Right lobe of liver (tissue), 6 donors: ENCODE measurements at regions not wholly inside any gene's neighbourhood (a gene's known extent, or its start where the extent isn't known, plus 50 kb on each side); places are given as distances from the start of the nearest gene placed in this dataset.

Experiments used
- ATAC-seq, 4 donors: fragments of 200-7000 bp; cut with Tn5 transposase; one replicate each; pipeline ENCODE4 v1.9.1; 2020; ENCODE audit warnings: mild to moderate bottlenecking in 4 of 4, moderate library complexity in 4 of 4
- DNase-seq, 3 donors: peaks; one replicate each; pipeline ENCODE4 v3.0.0-alpha.2; 2020
- H3K27ac ChIP-seq, 3 donors: fragments of 200-600 bp; one replicate each; pipeline ENCODE4 v1.8.0; 2022
- H3K27me3 ChIP-seq, 2 donors: fragments of 200-600 bp; one replicate each; pipeline ENCODE4 v1.8.0; 2022
- H3K36me3 ChIP-seq, 4 donors: fragments of 200-600 bp; sonication (generic) in 1 of 4; one replicate each; pipeline versions ENCODE4 v1.5.1 to v1.8.0; 2017 to 2022; ENCODE audit warnings: control low read depth in 1 of 4
- H3K4me1 ChIP-seq, 4 donors: fragments of 200-600 bp; sonication (generic) in 1 of 4; one replicate each; pipeline versions ENCODE4 v1.5.1 to v1.8.0; 2017 to 2022; ENCODE audit warnings: control low read depth in 1 of 4
- H3K4me3 ChIP-seq, 3 donors: fragments of 200-600 bp; one replicate each; pipeline ENCODE4 v1.8.0; 2022
- H3K9me3 ChIP-seq, 4 donors: fragments of 200-600 bp; sonication (generic) in 1 of 4; one replicate each; pipeline versions ENCODE4 v1.5.1 to v1.8.0; 2017 to 2022; ENCODE audit warnings: control low read depth in 1 of 4
- POLR2A ChIP-seq: fragments of 450-650 bp; IDR thresholded peaks from one replicate; pipeline ENCODE4 v1.6.1; 2017; ENCODE audit warnings: antibody characterized with exemption, mild to moderate bottlenecking
- WGBS: methylation state at CpG from one replicate; pipeline ENCODE4 v1.1.6; 2018; ENCODE audit warnings: low coverage, low lambda C conversion rate; ENCODE audit not compliant: insufficient coverage; ENCODE audit errors: missing lambda C conversion rate; 5-methylcytosine and 5-hydroxymethylcytosine counted together
- intact Hi-C, 2 donors: fragments of 100-400 bp; cut with DNase I; formaldehyde crosslinking; loops; one replicate each; pipeline versions ENCODE4 v1.11.2 to v1.14.1; 2022
- TF ChIP-seq, protein P1 (sequence below), 4 donors: fragments of 200-600 bp in 3 of 4; fragments of 450-650 bp in 1 of 4; IDR thresholded peaks; one replicate each; pipeline versions ENCODE4 v1.5.1 to v1.8.0; 2016 to 2022; ENCODE audit warnings: antibody characterized with exemption in 4 of 4, mild to moderate bottlenecking in 2 of 4
- donor health status: DM: no; HTN: yes; CAD: no.
- donor health status: DM: no; HTN: no; CAD: no.
- donor health status: DM: no; HTN: no; CAD: no.
- donor health status: DM: no; HTN: yes; CAD: no.
- donor health status: DM: no; HTN: yes; CAD: no.

DNA sequence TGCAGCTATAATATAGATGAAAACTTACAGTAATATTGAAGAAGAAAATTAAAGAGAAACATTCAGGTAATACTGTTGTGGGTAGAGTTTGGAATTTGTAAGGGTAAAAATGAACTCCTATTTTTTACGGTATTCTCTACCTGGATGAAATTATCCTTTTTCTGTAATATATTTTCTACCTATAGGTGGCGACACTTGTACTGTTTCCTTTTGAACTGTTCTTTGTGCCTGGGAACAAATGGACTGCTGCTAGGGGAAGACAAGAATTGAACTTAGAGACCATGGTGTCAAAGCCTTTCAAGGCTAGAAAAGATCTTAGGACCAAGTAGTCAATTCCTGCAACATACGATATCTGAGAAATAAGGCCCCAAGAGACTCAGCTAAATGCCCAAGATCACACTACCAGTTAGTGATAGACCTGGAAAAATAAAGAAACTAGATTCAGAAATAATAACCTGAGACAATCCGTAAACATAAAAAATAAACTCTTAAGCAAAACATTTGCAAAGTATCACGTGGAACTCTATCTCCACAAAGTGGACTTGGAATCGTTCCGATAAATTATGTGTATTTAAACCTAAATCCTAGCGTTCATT lies 383.8 kb downstream of the TFAP2A start:
- H3K27ac ChIP-seq: no peak overlapping the region
- DNase-seq (no peak), ATAC-seq (no peak)
- TF ChIP-seq POLR2A: no peak
- TF ChIP-seq, protein P1, sequence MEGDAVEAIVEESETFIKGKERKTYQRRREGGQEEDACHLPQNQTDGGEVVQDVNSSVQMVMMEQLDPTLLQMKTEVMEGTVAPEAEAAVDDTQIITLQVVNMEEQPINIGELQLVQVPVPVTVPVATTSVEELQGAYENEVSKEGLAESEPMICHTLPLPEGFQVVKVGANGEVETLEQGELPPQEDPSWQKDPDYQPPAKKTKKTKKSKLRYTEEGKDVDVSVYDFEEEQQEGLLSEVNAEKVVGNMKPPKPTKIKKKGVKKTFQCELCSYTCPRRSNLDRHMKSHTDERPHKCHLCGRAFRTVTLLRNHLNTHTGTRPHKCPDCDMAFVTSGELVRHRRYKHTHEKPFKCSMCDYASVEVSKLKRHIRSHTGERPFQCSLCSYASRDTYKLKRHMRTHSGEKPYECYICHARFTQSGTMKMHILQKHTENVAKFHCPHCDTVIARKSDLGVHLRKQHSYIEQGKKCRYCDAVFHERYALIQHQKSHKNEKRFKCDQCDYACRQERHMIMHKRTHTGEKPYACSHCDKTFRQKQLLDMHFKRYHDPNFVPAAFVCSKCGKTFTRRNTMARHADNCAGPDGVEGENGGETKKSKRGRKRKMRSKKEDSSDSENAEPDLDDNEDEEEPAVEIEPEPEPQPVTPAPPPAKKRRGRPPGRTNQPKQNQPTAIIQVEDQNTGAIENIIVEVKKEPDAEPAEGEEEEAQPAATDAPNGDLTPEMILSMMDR (IDR thresholded peaks at IDR 0.05): peak; percentile 43 to 56 (median 50)
- H3K36me3 ChIP-seq: no peaks in the 10 kb centered on the region
- intact Hi-C loops: no loop called here
- peaks cover 0 to 23% (median 4%) of the 10 kb centered on the region in 4 donors for H3K4me1 ChIP-seq
- WGBS: 73% methylated on average over 8 of the region's 8 CpGs
- no peak overlapping the region for H3K4me3 ChIP-seq
- H3K9me3 ChIP-seq: no peaks in the 10 kb centered on the region
- no peaks in the 10 kb centered on the region for H3K27me3 ChIP-seq

DNA sequence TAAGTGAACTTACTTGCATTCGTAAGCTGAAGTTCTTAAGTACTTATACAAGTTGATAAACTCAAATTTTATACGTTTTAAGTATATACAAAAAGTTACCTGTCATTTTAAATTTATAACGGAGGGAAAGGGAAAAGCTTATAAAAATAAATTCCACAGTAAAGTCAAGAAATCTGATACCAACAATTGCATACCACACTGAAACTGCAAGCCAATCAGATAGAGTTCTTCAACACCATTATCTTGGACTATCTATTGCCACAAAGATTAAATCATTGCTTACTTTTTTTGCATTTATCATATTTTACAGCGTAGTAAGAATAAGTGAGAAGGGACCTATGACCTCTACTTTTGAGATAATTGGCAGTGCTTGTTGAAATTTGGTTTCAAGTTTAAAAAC lies 386.7 kb downstream of the TFAP2A start:
- no peak overlapping the region for H3K4me3 ChIP-seq
- no peak overlapping the region for H3K27ac ChIP-seq
- no peaks in the 10 kb centered on the region for H3K36me3 ChIP-seq
- peaks cover 0 to 14% (median 4%) of the 10 kb centered on the region in 4 donors for H3K4me1 ChIP-seq
- DNase-seq (no peak), ATAC-seq (no peak)
- no peak for TF ChIP-seq POLR2A
- TF ChIP-seq, protein P1 (IDR thresholded peaks at IDR 0.05): no peak
- 65% methylated on average over 4 of the region's 4 CpGs for WGBS
- no peaks in the 10 kb centered on the region for H3K9me3 ChIP-seq
- no peaks in the 10 kb centered on the region for H3K27me3 ChIP-seq
- intact Hi-C loops: no loop called here

DNA sequence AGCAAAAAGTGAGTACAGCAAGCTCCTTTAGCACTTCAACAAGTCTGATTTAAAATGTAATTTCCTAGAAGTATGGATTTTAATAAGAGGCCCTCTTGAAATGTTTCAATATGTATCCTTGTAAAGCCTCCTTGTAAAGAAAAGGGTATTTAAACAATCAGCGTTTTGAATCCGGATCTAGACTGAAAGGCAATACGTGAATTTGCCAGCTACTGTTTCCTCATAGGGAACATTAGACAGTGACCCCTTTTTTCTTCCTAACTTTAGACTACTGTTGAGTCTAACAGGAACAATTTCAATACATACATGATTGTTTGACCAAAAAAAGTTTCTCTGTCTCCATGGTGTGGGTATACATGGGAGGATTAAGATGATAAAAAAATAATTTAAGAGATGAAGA lies 395.0 kb downstream of the TFAP2A start:
- H3K36me3 ChIP-seq: no peaks in the 10 kb centered on the region
- no peak overlapping the region for H3K4me3 ChIP-seq
- intact Hi-C loops: no loop called here
- DNase-seq: no peak
- no peak for TF ChIP-seq POLR2A
- TF ChIP-seq, protein P1 (IDR thresholded peaks at IDR 0.05): no peak
- no peaks in the 10 kb centered on the region for H3K4me1 ChIP-seq
- ATAC-seq: no peak
- H3K27ac ChIP-seq: no peak overlapping the region
- H3K9me3 ChIP-seq: no peaks in the 10 kb centered on the region
- H3K27me3 ChIP-seq: no peaks in the 10 kb centered on the region
- WGBS: 67% methylated on average over 3 of the region's 3 CpGs

DNA sequence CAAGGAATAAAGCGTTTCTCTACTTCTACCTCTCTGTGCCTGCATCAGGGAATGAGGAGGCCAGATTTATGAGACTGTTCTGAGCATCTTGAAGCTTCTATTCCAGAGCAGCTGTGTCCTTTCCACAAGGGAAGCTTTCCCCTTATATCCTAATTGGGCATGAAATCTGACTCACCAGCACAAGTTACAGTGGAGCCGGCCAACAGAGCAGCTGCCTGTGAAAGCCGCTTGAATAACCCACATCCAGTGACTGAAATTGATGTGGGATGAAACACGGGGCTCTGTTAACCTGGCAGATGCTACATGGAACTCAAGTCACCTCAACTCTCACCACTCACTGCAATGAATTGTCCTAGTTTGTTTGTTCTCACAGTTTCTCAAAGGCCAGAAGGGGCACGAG lies 400.3 kb downstream of the TFAP2A start:
- TF ChIP-seq, protein P1 (IDR thresholded peaks at IDR 0.05): no peak
- no peak for TF ChIP-seq POLR2A
- no peaks in the 10 kb centered on the region for H3K27me3 ChIP-seq
- no peaks in the 10 kb centered on the region for H3K4me1 ChIP-seq
- H3K4me3 ChIP-seq: no peak overlapping the region
- WGBS: 63% methylated on average over 4 of the region's 5 CpGs
- DNase-seq (no peak), ATAC-seq (no peak)
- no peaks in the 10 kb centered on the region for H3K36me3 ChIP-seq
- H3K9me3 ChIP-seq: no peaks in the 10 kb centered on the region
- intact Hi-C loops: no loop called here
- H3K27ac ChIP-seq: no peak overlapping the region

DNA sequence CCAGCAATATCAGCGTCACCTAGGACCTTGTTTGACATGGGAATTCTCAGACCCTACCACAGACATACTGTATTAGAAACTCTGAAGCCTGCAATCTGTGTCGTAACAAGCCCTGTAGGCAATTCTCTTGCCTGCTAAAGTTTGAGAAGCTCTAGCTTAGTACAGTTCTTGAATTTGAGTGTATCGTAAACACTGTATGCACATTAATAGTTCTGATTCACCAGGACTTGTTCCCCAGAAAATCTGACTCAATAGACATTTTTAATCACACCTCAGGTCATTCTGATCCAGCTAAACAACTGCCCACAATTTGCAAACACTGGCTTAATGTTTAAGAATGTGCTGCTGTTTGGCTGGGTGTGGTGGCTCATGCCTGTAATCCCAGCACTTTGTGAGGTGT lies 414.3 kb downstream of the TFAP2A start:
- H3K36me3 ChIP-seq: no peaks in the 10 kb centered on the region
- H3K9me3 ChIP-seq: no peaks in the 10 kb centered on the region
- TF ChIP-seq, protein P1 (IDR thresholded peaks at IDR 0.05): no peak
- TF ChIP-seq POLR2A: no peak
- H3K4me1 ChIP-seq: no peaks in the 10 kb centered on the region
- H3K27me3 ChIP-seq: no peaks in the 10 kb centered on the region
- no peak overlapping the region for H3K4me3 ChIP-seq
- DNase-seq (no peak), ATAC-seq (no peak)
- 39% methylated on average over 2 of the region's 3 CpGs for WGBS
- intact Hi-C loops: no loop called here
- no peak overlapping the region for H3K27ac ChIP-seq
